Endodermal cell (in vitro differentiated cells): ENCODE measurements at regions not wholly inside any gene's neighbourhood (a gene's known extent, or its start where the extent isn't known, plus 50 kb on each side); places are given as distances from the start of the nearest gene placed in this dataset.

Experiments
- DNase-seq: peaks from one replicate; pipeline ENCODE4 v3.0.0-alpha.2; 2017
- H3K27ac ChIP-seq: 2 replicates; pipeline ENCODE4 v1.5.1; 2013; ENCODE audit warnings: mild to moderate bottlenecking, low read depth, low read length, moderate library complexity
- H3K27me3 ChIP-seq: 2 replicates; pipeline ENCODE4 v1.6.1; 2013; ENCODE audit warnings: mild to moderate bottlenecking, low read length, moderate library complexity; ENCODE audit not compliant: insufficient read depth, control insufficient read depth, poor library complexity, severe bottlenecking
- H3K36me3 ChIP-seq: 2 replicates; pipeline ENCODE4 v1.7.0; 2013; ENCODE audit warnings: mild to moderate bottlenecking, low read length, moderate library complexity; ENCODE audit not compliant: control insufficient read depth, insufficient read depth
- H3K4me1 ChIP-seq: one replicate; pipeline ENCODE4 v1.7.0; 2013; ENCODE audit warnings: low read length; ENCODE audit not compliant: control insufficient read depth, insufficient read depth
- H3K4me3 ChIP-seq: 2 replicates; pipeline ENCODE4 v1.5.1; 2013; ENCODE audit warnings: mild to moderate bottlenecking, low read length, moderate library complexity
- H3K9ac ChIP-seq: 2 replicates; pipeline ENCODE4 v1.6.1; 2013; ENCODE audit warnings: mild to moderate bottlenecking, low read length, moderate library complexity; ENCODE audit not compliant: poor library complexity, severe bottlenecking; ENCODE audit errors: extremely low read depth
- H3K9me3 ChIP-seq: 2 replicates; pipeline ENCODE4 v1.6.1; 2013; ENCODE audit warnings: mild to moderate bottlenecking, low read length, moderate library complexity; ENCODE audit not compliant: control insufficient read depth
- H3K27ac Mint-ChIP-seq: 2 replicates; pipeline ENCODE4 v1.8.0; 2020; ENCODE audit warnings: mixed read lengths
- H3K27me3 Mint-ChIP-seq: 2 replicates; pipeline ENCODE4 v1.8.0; 2021; ENCODE audit warnings: mild to moderate bottlenecking, mixed read lengths; ENCODE audit not compliant: insufficient read depth
- H3K36me3 Mint-ChIP-seq: 2 replicates; pipeline ENCODE4 v1.8.0; 2020; ENCODE audit warnings: low read depth, mixed read lengths
- H3K4me1 Mint-ChIP-seq: 2 replicates; pipeline ENCODE4 v1.8.0; 2020; ENCODE audit warnings: mixed read lengths
- H3K4me3 Mint-ChIP-seq: 2 replicates; pipeline ENCODE4 v1.8.0; 2020; ENCODE audit warnings: mild to moderate bottlenecking, moderate library complexity, mixed read lengths
- H3K9me3 Mint-ChIP-seq: 2 replicates; pipeline ENCODE4 v1.8.0; 2020; ENCODE audit warnings: mild to moderate bottlenecking, mixed read lengths
- CTCF ChIP-seq: fragments of 200-600 bp; sonication (generic); conservative IDR thresholded peaks from 2 replicates; pipeline ENCODE4 v1.5.0; 2021; ENCODE audit warnings: antibody characterized with exemption, mild to moderate bottlenecking
- WGBS, 2 experiments: methylation state at CpG; one replicate each; pipeline versions ENCODE4 v1.1.5 to v1.1.7; 2013; ENCODE audit warnings: missing lambda C conversion rate in 2 of 2, mixed read lengths in 1 of 2; ENCODE audit not compliant: insufficient coverage in 1 of 2, insufficient read length in 1 of 2; 5-methylcytosine and 5-hydroxymethylcytosine counted together

DNA sequence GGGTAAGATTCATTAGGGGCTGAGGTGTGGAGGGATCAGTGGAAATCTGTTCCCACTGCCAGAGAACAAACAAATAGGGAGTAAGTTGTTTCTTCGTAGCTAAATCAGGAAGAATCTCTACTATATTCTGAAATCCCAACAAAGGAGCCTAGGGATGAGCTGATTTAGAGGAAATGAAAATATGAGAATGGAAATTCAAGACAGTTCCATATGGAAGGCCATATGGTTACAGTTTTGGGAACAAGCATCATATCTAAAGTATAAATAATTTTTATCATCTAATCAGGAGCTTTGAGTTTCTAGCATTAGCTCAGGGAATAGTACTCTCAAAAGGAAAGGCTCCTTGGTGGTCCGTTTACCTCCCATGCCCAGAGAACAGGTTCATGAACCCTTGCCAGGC, 218.2 kb downstream of the AASDH start:
- peaks cover 9% of the 10 kb centered on the region for H3K9me3 Mint-ChIP-seq
- DNase-seq: no peak
- no peak overlapping the region for H3K27ac ChIP-seq
- peaks cover 6% of the 10 kb centered on the region for H3K36me3 ChIP-seq
- 90 to 100% methylated on average over 1 to 2 of the region's 2 CpGs for WGBS, 2 experiments
- H3K27me3 ChIP-seq: no peaks in the 10 kb centered on the region
- no peaks in the 10 kb centered on the region for H3K4me1 ChIP-seq
- no peak overlapping the region for H3K4me3 Mint-ChIP-seq
- H3K9me3 ChIP-seq: peaks cover 17% of the 10 kb centered on the region
- no peak overlapping the region for H3K27ac Mint-ChIP-seq
- H3K4me1 Mint-ChIP-seq: peaks cover 10% of the 10 kb centered on the region
- no peaks in the 10 kb centered on the region for H3K27me3 Mint-ChIP-seq
- peaks cover 14% of the 10 kb centered on the region for H3K36me3 Mint-ChIP-seq
- no peak overlapping the region for H3K4me3 ChIP-seq
- no peak overlapping the region for H3K9ac ChIP-seq
- no peak for TF ChIP-seq CTCF

GRCh38 chr4:56164907-56165306, 216.2 kb downstream of the CEP135 start:
- 82 to 95% methylated on average over 3 of the region's 3 CpGs for WGBS, 2 experiments
- Histone ChIP-seq H3K9me3 (peaks cover 16% of the 10 kb centered on the region), H3K4me1 (no peaks in the 10 kb centered on the region), H3K36me3 (no peaks in the 10 kb centered on the region), H3K4me3 (no peak overlapping the region), H3K27ac (no peak overlapping the region), H3K27me3 (no peaks in the 10 kb centered on the region), H3K9ac (no peak overlapping the region)
- no peak overlapping the region for H3K27ac Mint-ChIP-seq
- H3K4me1 Mint-ChIP-seq: peaks cover 5% of the 10 kb centered on the region
- H3K9me3 Mint-ChIP-seq: peaks cover 8% of the 10 kb centered on the region
- no peaks in the 10 kb centered on the region for H3K27me3 Mint-ChIP-seq
- peaks cover 3% of the 10 kb centered on the region for H3K36me3 Mint-ChIP-seq
- TF ChIP-seq CTCF: no peak
- no peak overlapping the region for H3K4me3 Mint-ChIP-seq
- DNase-seq: no peak

- WGBS, 2 experiments: 81 to 84% methylated on average over 4 to 5 of the region's 6 CpGs
- Histone ChIP-seq H3K4me3 (no peak overlapping the region), H3K4me1 (no peaks in the 10 kb centered on the region), H3K9ac (no peak overlapping the region), H3K36me3 (no peaks in the 10 kb centered on the region), H3K27ac (no peak overlapping the region), H3K27me3 (no peaks in the 10 kb centered on the region), H3K9me3 (no peaks in the 10 kb centered on the region)
- no peak overlapping the region for H3K27ac Mint-ChIP-seq
- peaks cover 5% of the 10 kb centered on the region for H3K4me1 Mint-ChIP-seq
- H3K27me3 Mint-ChIP-seq: no peaks in the 10 kb centered on the region
- no peaks in the 10 kb centered on the region for H3K36me3 Mint-ChIP-seq
- no peak overlapping the region for H3K4me3 Mint-ChIP-seq
- TF ChIP-seq CTCF: no peak
- no peaks in the 10 kb centered on the region for H3K9me3 Mint-ChIP-seq
- no peak for DNase-seq
Observed at GRCh38 chr4:56160636-56161035, 211.9 kb downstream of the CEP135 start.
